ENCODE measurements at regions not wholly inside any gene's neighbourhood (a gene's known extent, or its start where the extent isn't known, plus 50 kb on each side); places are given as distances from the start of the nearest gene placed in this dataset.
A peak's percentile ranks its signal among the peaks of the same experiment; 100 is the strongest.

DNA sequence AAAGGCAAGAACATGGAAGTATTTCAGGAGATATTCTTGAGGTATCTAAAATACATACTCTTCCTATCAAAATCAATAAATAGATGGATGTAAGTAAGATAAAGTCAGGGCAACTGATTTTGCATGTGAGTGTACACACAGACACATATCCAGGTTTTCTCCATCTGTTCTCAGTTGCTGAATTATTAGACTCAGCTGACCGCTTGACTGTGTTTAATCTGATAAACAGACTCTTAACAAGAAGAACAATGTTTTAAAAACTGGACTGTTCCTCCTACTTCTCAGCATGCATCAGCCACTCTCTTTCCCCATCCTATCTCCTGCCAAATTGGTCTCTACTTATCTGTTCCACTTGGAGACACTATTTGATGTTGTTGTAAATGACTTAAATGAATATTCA, 73.5 kb downstream of the GOLGA8G start:
- TF ChIP-seq YY1 (IDR thresholded peaks at IDR 0.05; ENCODE audit: low read depth): no peak
- TF ChIP-seq ZBTB7A (IDR thresholded peaks at IDR 0.05; ENCODE audit: low read depth): no peak
- TF ChIP-seq, protein P1, sequence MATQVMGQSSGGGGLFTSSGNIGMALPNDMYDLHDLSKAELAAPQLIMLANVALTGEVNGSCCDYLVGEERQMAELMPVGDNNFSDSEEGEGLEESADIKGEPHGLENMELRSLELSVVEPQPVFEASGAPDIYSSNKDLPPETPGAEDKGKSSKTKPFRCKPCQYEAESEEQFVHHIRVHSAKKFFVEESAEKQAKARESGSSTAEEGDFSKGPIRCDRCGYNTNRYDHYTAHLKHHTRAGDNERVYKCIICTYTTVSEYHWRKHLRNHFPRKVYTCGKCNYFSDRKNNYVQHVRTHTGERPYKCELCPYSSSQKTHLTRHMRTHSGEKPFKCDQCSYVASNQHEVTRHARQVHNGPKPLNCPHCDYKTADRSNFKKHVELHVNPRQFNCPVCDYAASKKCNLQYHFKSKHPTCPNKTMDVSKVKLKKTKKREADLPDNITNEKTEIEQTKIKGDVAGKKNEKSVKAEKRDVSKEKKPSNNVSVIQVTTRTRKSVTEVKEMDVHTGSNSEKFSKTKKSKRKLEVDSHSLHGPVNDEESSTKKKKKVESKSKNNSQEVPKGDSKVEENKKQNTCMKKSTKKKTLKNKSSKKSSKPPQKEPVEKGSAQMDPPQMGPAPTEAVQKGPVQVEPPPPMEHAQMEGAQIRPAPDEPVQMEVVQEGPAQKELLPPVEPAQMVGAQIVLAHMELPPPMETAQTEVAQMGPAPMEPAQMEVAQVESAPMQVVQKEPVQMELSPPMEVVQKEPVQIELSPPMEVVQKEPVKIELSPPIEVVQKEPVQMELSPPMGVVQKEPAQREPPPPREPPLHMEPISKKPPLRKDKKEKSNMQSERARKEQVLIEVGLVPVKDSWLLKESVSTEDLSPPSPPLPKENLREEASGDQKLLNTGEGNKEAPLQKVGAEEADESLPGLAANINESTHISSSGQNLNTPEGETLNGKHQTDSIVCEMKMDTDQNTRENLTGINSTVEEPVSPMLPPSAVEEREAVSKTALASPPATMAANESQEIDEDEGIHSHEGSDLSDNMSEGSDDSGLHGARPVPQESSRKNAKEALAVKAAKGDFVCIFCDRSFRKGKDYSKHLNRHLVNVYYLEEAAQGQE (IDR thresholded peaks at IDR 0.05; ENCODE audit: low read depth): no peak
- TF ChIP-seq, protein P2, sequence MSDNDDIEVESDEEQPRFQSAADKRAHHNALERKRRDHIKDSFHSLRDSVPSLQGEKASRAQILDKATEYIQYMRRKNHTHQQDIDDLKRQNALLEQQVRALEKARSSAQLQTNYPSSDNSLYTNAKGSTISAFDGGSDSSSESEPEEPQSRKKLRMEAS (IDR thresholded peaks at IDR 0.05): no peak
- TF ChIP-seq TCF12 (IDR thresholded peaks at IDR 0.05; ENCODE audit: low read depth): no peak
- TF ChIP-seq NFIC (IDR thresholded peaks at IDR 0.05): no peak
- TF ChIP-seq, protein P3, sequence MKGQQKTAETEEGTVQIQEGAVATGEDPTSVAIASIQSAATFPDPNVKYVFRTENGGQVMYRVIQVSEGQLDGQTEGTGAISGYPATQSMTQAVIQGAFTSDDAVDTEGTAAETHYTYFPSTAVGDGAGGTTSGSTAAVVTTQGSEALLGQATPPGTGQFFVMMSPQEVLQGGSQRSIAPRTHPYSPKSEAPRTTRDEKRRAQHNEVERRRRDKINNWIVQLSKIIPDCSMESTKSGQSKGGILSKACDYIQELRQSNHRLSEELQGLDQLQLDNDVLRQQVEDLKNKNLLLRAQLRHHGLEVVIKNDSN (IDR thresholded peaks at IDR 0.05): no peak
- TF ChIP-seq EP300 (IDR thresholded peaks at IDR 0.05; ENCODE audit: borderline replicate concordance): no peak
- no peak for TF ChIP-seq RAD21 (IDR thresholded peaks at IDR 0.05; ENCODE audit: low read depth)
- TF ChIP-seq TEAD4 (IDR thresholded peaks at IDR 0.05): no peak
- TF ChIP-seq TAF1 (IDR thresholded peaks at IDR 0.05; ENCODE audit: low read depth): no peak
- TF ChIP-seq CEBPB (IDR thresholded peaks at IDR 0.05): no peak
- no peak for TF ChIP-seq FOXM1 (IDR thresholded peaks at IDR 0.05; ENCODE audit: borderline replicate concordance, low read depth)

DNA sequence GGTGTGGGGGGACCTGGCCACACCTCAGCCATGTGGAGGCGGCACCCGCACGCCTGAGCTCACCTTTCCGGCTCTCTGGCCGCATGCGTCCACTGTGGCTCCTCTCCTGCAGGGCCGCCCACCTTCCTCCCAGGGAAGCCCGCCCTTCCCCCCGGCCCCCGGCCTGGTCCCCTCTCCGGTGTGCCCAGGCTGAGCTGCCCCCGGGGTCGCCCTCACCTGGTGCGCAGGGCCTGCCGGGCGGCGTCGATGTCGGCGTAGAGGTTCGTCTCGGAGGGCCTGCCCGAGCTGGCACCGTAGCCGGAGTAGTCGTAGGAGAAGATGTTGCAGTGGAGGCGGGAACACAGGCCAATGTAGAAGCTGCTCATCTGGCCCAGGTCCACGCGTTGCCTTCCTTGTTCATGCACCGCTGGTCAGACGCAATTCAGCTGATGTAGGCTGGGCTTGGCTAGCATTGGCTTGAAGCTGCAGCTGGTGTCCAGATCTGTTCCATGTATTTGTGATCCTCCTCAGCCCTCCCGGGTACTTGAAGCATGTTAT, 75.3 kb downstream of the GOLGA8G start:
- TF ChIP-seq NFIC (IDR thresholded peaks at IDR 0.05): peak; percentile 43

DNA sequence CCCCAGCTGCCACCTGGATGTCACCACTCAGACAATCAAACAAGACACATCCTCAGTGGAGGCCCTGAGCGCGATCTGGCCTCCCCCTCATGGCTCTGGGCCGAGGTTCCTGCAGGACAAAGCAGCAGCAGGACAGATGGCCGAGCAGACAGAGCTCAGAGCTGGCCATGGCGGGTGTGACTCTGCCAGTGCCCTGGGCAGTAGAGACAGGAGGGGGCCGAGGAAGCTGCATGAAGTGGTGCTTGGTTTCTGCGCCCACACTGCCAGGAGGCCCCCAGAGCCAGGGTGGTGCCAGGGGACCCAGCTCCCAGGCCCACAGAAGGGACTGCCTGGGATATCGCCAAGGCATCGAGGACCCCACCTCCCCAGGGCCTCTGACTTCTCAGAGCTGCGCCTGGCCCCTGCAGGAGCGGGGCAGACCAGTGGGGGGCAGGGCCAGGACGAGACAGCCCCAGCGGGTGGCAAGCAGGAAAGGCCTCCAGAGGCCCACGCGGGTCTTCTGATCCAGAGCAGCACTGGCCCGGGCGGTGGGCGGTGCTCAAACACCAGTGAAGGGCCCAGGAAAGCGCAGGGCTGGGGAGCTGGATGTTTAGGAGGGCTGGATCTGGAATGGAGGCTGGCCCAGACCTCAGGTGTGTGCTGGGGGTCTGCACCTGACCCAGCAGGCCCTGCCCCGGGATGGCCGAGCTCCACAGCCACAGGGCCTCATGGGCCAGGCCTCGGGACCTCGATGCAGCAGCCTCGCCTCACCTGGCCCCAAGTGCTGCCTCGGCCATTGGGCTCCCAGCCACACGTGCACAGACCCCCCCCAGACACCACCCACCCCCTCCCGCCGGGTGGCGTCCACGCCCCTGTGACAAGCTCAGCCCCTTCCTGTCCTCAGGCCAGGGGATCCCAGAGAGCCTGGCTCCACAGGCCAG, 76.0 kb downstream of the GOLGA8G start:
- no peak for TF ChIP-seq FOXM1 (IDR thresholded peaks at IDR 0.05; ENCODE audit: borderline replicate concordance, low read depth)
- TF ChIP-seq, protein P1 (IDR thresholded peaks at IDR 0.05; ENCODE audit: low read depth): no peak
- TF ChIP-seq CEBPB (IDR thresholded peaks at IDR 0.05): no peak
- TF ChIP-seq RAD21 (IDR thresholded peaks at IDR 0.05; ENCODE audit: low read depth): no peak
- TF ChIP-seq EGR1 (IDR thresholded peaks at IDR 0.05): no peak
- no peak for TF ChIP-seq YY1 (IDR thresholded peaks at IDR 0.05; ENCODE audit: low read depth)
- TF ChIP-seq CREB1 (IDR thresholded peaks at IDR 0.05; ENCODE audit: low read depth): no peak
- no peak for TF ChIP-seq EP300 (IDR thresholded peaks at IDR 0.05; ENCODE audit: borderline replicate concordance)
- TF ChIP-seq TCF12 (IDR thresholded peaks at IDR 0.05; ENCODE audit: low read depth): no peak
- TF ChIP-seq TEAD4 (IDR thresholded peaks at IDR 0.05): no peak
- no peak for TF ChIP-seq NFIC (IDR thresholded peaks at IDR 0.05)
- no peak for TF ChIP-seq ZBTB7A (IDR thresholded peaks at IDR 0.05; ENCODE audit: low read depth)
- TF ChIP-seq, protein P3 (IDR thresholded peaks at IDR 0.05): no peak
- TF ChIP-seq, protein P2 (IDR thresholded peaks at IDR 0.05): no peak

Data from Ishikawa (cell line).